Erythroblast (primary cell): ENCODE measurements at regions not wholly inside any gene's neighbourhood (a gene's known extent, or its start where the extent isn't known, plus 50 kb on each side); places are given as distances from the start of the nearest gene placed in this dataset.

Source experiments
- GATA1 ChIP-seq: IDR thresholded peaks from 2 replicates; pipeline ENCODE4 v1.6.1; 2011; ENCODE audit warnings: low read depth, mild to moderate bottlenecking, control low read depth, low read length, moderate library complexity
- POLR2A ChIP-seq: IDR thresholded peaks from 2 replicates; pipeline ENCODE4 v1.6.1; 2011; ENCODE audit warnings: mild to moderate bottlenecking, low read length

DNA sequence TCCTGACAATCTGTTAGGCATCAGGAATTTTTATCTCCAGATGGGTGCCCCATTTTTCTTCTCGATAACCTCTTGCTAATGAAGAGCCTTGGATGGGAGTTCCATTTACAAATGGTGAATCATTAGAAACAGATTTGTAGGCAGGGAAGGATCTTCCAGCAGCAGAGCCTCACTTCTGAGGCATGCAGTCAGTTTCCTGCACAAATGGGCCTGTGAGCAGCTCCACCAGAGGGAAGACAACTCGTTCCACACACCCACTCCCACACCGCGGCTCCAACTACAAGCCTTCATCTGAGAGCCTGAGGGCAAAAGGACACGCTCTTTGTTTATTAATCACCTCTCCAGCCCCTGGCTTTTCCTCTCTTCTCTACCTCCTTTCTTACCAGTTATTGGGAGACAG is 108.5 kb downstream of the CTAGE1 start:
- no peak for TF ChIP-seq POLR2A
- TF ChIP-seq GATA1 = no peak
